GM19324 (cell line): ENCODE measurements at regions not wholly inside any gene's neighbourhood (a gene's known extent, or its start where the extent isn't known, plus 50 kb on each side); places are given as distances from the start of the nearest gene placed in this dataset.

Source experiments
- ATAC-seq: cut with Tn5 transposase; IDR thresholded peaks from one replicate; pipeline ENCODE4 v1.9.1; 2021; ENCODE audit warnings: mild to moderate bottlenecking, moderate library complexity; ENCODE audit not compliant: unreplicated experiment, low FRiP score

- ATAC-seq = no peak
These were observed 316.5 kb downstream of the ALG10 start for GRCh38 chr12:34338751-34339150.

- ATAC-seq = no peak
These were observed 317.6 kb downstream of the ALG10 start for GRCh38 chr12:34339922-34340321.

- ATAC-seq = no peak
These were observed 318.5 kb downstream of the ALG10 start for GRCh38 chr12:34340534-34341361.

- no peak for ATAC-seq
These were observed 319.1 kb downstream of the ALG10 start for GRCh38 chr12:34341362-34341733.

- ATAC-seq = no peak
These were observed 319.8 kb downstream of the ALG10 start for GRCh38 chr12:34342048-34342447.

- ATAC-seq = no peak
These were observed 321.0 kb downstream of the ALG10 start for GRCh38 chr12:34343345-34343744.

GRCh38 chr12:34343766-34344165 lies 321.5 kb downstream of the ALG10 start:
- no peak for ATAC-seq

GRCh38 chr12:34344851-34345522 lies 322.7 kb downstream of the ALG10 start:
- ATAC-seq = no peak

GRCh38 chr12:34345801-34346200 lies 323.5 kb downstream of the ALG10 start:
- no peak for ATAC-seq

GRCh38 chr12:34346372-34347034 lies 324.2 kb downstream of the ALG10 start:
- ATAC-seq = no peak

GRCh38 chr12:34347367-34347766 lies 325.1 kb downstream of the ALG10 start:
- ATAC-seq = no peak

GRCh38 chr12:34348064-34348463 lies 325.8 kb downstream of the ALG10 start:
- no peak for ATAC-seq

- no peak for ATAC-seq
These were observed 326.8 kb downstream of the ALG10 start for GRCh38 chr12:34348836-34349672.

GRCh38 chr12:34349673-34349961 lies 327.3 kb downstream of the ALG10 start:
- no peak for ATAC-seq

GRCh38 chr12:34350092-34351041 lies 328.1 kb downstream of the ALG10 start:
- no peak for ATAC-seq

GRCh38 chr12:34352098-34352497 lies 329.8 kb downstream of the ALG10 start:
- ATAC-seq = no peak

- no peak for ATAC-seq
These were observed 332.2 kb downstream of the ALG10 start for GRCh38 chr12:34354239-34355200.

- no peak for ATAC-seq
These were observed 334.1 kb downstream of the ALG10 start for GRCh38 chr12:34356233-34356987.
